Endothelial cell of umbilical vein (primary cell): ENCODE measurements at regions not wholly inside any gene's neighbourhood (a gene's known extent, or its start where the extent isn't known, plus 50 kb on each side); places are given as distances from the start of the nearest gene placed in this dataset.

ENCODE experiments used
- BruUV-seq: library from RNA; stranded (reverse); fragments of 400-500 nt; replicated peaks from 2 replicates; lab custom pipeline; 2021; lab: Mats Ljungman, UMichigan
- CTCF ChIA-PET: fragments of 300-600, 350-600 bp; sonication (Branson Sonifier 250); formaldehyde crosslinking; loops from one replicate; lab custom pipeline; 2021; ENCODE audit warnings: antibody characterized with exemption, inconsistent platforms; lab: Charles Lee
- POLR2A ChIA-PET: fragments of 300-600, 350-600 bp; sonication (Branson Sonifier 250); formaldehyde crosslinking; loops from one replicate; lab custom pipeline; 2021; ENCODE audit warnings: antibody characterized with exemption, inconsistent platforms; lab: Charles Lee
- DNase-seq: peaks from one replicate; pipeline ENCODE4 v3.0.0-alpha.2; 2011; ENCODE audit warnings: low read depth, low spot score
- FAIRE-seq: peaks from 2 replicates; lab custom pipeline; 2011; peaks lifted over from hg19 to GRCh38; lab: Jason Lieb, UNC
- H2AFZ ChIP-seq: 2 replicates; pipeline ENCODE4 v1.6.0; 2012; ENCODE audit warnings: low read depth, low read length, control low read depth, inconsistent platforms
- H3K27ac ChIP-seq: 2 replicates; pipeline ENCODE4 v1.5.1; 2011; ENCODE audit warnings: low read depth, mild to moderate bottlenecking, control low read depth, low read length, moderate library complexity; ENCODE audit not compliant: insufficient read depth
- H3K27me3 ChIP-seq, 2 experiments: 2 replicates each; pipeline versions ENCODE4 v1.6.0 to v1.6.1; 2011; ENCODE audit warnings: low read length in 2 of 2, mixed read lengths in 1 of 2; ENCODE audit not compliant: control insufficient read depth in 2 of 2, insufficient read depth in 2 of 2
- H3K36me3 ChIP-seq, 2 experiments: 2 replicates in 1 of 2; 3 replicates in 1 of 2; pipeline ENCODE4 v1.5.1; 2011; ENCODE audit warnings: low read length in 2 of 2, mild to moderate bottlenecking in 1 of 2, moderate library complexity in 1 of 2; ENCODE audit not compliant: control insufficient read depth in 2 of 2, insufficient read depth in 2 of 2; ENCODE audit errors: extremely low read depth in 1 of 2
- H3K4me1 ChIP-seq: 3 replicates; pipeline ENCODE4 v1.5.1; 2011; ENCODE audit warnings: mild to moderate bottlenecking, low read length; ENCODE audit not compliant: control insufficient read depth, insufficient read depth; ENCODE audit errors: extremely low read depth
- H3K4me2 ChIP-seq: 2 replicates; pipeline ENCODE4 v1.6.1; 2011; ENCODE audit warnings: low read length, control low read depth, mixed read lengths; ENCODE audit not compliant: insufficient read depth
- H3K4me3 ChIP-seq, 3 experiments: fragments of 200-600 bp in 1 of 3; sonication (generic), shearing (Covaris generic) in 1 of 3; replicated peaks in 1 of 3; 2 replicates each; pipeline ENCODE4 v1.5.1; 2011 to 2016; ENCODE audit warnings: control low read depth in 3 of 3, low read length in 3 of 3, mild to moderate bottlenecking in 2 of 3, inconsistent platforms in 1 of 3, low read depth in 1 of 3, moderate library complexity in 1 of 3; ENCODE audit not compliant: insufficient read depth in 1 of 3
- H3K79me2 ChIP-seq: 2 replicates; pipeline ENCODE4 v1.6.0; 2012; ENCODE audit warnings: low read length, inconsistent platforms; ENCODE audit not compliant: control insufficient read depth, insufficient read depth
- H3K9ac ChIP-seq: replicated peaks from 2 replicates; pipeline ENCODE3; 2011; ENCODE audit warnings: low read length, control low read depth; ENCODE audit not compliant: insufficient read depth; ENCODE audit errors: extremely low read depth
- H3K9me1 ChIP-seq: replicated peaks from 3 replicates; pipeline ENCODE4 v1.6.0; 2011; ENCODE audit warnings: mild to moderate bottlenecking, low read length; ENCODE audit not compliant: control insufficient read depth, insufficient read depth; ENCODE audit errors: extremely low read depth
- H3K9me3 ChIP-seq: replicated peaks from 2 replicates; pipeline ENCODE4 v1.5.1; 2012; ENCODE audit warnings: low read length, inconsistent platforms; ENCODE audit not compliant: control insufficient read depth, insufficient read depth
- H4K20me1 ChIP-seq: replicated peaks from 2 replicates; pipeline ENCODE3; 2011; ENCODE audit warnings: mild to moderate bottlenecking, low read length; ENCODE audit not compliant: control insufficient read depth, insufficient read depth; ENCODE audit errors: extremely low read depth
- CTCF ChIP-seq, 2 donors: IDR thresholded peaks; 1 replicate in 1 of 2; 2 replicates in 1 of 2; pipeline ENCODE4 v1.5.1; 2011; ENCODE audit warnings: low read length in 2 of 2, mild to moderate bottlenecking in 2 of 2, moderate library complexity in 2 of 2, control low read depth in 1 of 2, inconsistent platforms in 1 of 2, low read depth in 1 of 2; ENCODE audit not compliant: insufficient read depth in 1 of 2; ENCODE audit errors: extremely low read depth in 1 of 2
- EZH2 ChIP-seq: IDR thresholded peaks from 2 replicates; pipeline ENCODE4 v1.6.1; 2012; ENCODE audit warnings: borderline replicate concordance, low read depth, mild to moderate bottlenecking, moderate library complexity, low read length, inconsistent platforms; ENCODE audit not compliant: severe bottlenecking
- FOS ChIP-seq: IDR thresholded peaks from 2 replicates; pipeline ENCODE4 v1.6.1; 2011; ENCODE audit warnings: mild to moderate bottlenecking, low read length, moderate library complexity, borderline replicate concordance; ENCODE audit not compliant: insufficient read depth
- GATA2 ChIP-seq: IDR thresholded peaks from 2 replicates; pipeline ENCODE4 v1.7.0; 2011; ENCODE audit warnings: low read depth, mild to moderate bottlenecking, moderate library complexity, mixed read lengths, low read length; ENCODE audit not compliant: insufficient read length, insufficient read depth
- JUN ChIP-seq: IDR thresholded peaks from 2 replicates; pipeline ENCODE4 v1.6.1; 2011; ENCODE audit warnings: borderline replicate concordance, low read depth; ENCODE audit not compliant: insufficient read length, insufficient read depth
- MAX ChIP-seq: IDR thresholded peaks from 2 replicates; pipeline ENCODE4 v1.6.1; 2011; ENCODE audit not compliant: insufficient read depth, insufficient read length
- MYC ChIP-seq: IDR thresholded peaks from one replicate; pipeline ENCODE4 v1.6.1; 2011; ENCODE audit warnings: mild to moderate bottlenecking, low read depth, low read length
- POLR2A ChIP-seq: IDR thresholded peaks from 2 replicates; pipeline ENCODE4 v1.6.1; 2012; ENCODE audit warnings: low read depth, mild to moderate bottlenecking, control low read depth, low read length
- POLR2AphosphoS5 ChIP-seq: IDR thresholded peaks from 2 replicates; pipeline ENCODE4 v1.6.1; 2012; ENCODE audit warnings: low read depth, mild to moderate bottlenecking, control low read depth, low read length, moderate library complexity; ENCODE audit not compliant: insufficient read depth
- dilution Hi-C: fragments of 300-500 bp; cut with MboI; formaldehyde crosslinking; loops from one replicate; pipeline ENCODE4 v1.15.0; 2019; ENCODE audit warnings: low sequenced_read_pairs; ENCODE audit not compliant: extremely low pct_ligation_motif_present
- intact Hi-C: fragments of 100-400 bp; cut with micrococcal nuclease; formaldehyde crosslinking; loops from one replicate; pipeline ENCODE4 v1.10.0; 2022

GRCh38 chr7:68472688-68473087 is 1125.6 kb upstream of the AUTS2 start:
- H3K79me2 ChIP-seq, result no peaks in the 10 kb centered on the region
- FAIRE-seq (no peak), DNase-seq (no peak)
- no peaks in the 10 kb centered on the region for H3K27me3 ChIP-seq
- no TSS peak for BruUV-seq
- no peak overlapping the region for H2AFZ ChIP-seq
- H3K36me3 ChIP-seq, result no peaks in the 10 kb centered on the region
- POLR2A ChIA-PET, result no interaction called here
- no peak overlapping the region for H3K4me3 ChIP-seq
- H3K9me1 ChIP-seq, result no peaks in the 10 kb centered on the region
- no peaks in the 10 kb centered on the region for H3K4me1 ChIP-seq
- dilution Hi-C loops, result no loop called here
- intact Hi-C loops, result no loop called here
- H3K9ac ChIP-seq, result no peak overlapping the region
- H3K4me2 ChIP-seq, result no peak overlapping the region
- no peaks in the 10 kb centered on the region for H4K20me1 ChIP-seq
- peaks cover 9% of the 10 kb centered on the region for H3K9me3 ChIP-seq
- CTCF ChIA-PET, result no interaction called here
- H3K27ac ChIP-seq, result no peak overlapping the region
- TF ChIP-seq MYC (no peak), CTCF (IDR thresholded peaks at IDR 0.05; ENCODE audit: extremely low read depth in 1 of 2, insufficient read depth in 1 of 2, low read depth in 1 of 2, low read length in 2 of 2) (no peak), JUN (no peak), FOS (no peak), GATA2 (no peak), POLR2AphosphoS5 (no peak), POLR2A (no peak), EZH2 (no peak), MAX (no peak)
